ENCODE measurements at regions not wholly inside any gene's neighbourhood (a gene's known extent, or its start where the extent isn't known, plus 50 kb on each side); places are given as distances from the start of the nearest gene placed in this dataset.

DNA sequence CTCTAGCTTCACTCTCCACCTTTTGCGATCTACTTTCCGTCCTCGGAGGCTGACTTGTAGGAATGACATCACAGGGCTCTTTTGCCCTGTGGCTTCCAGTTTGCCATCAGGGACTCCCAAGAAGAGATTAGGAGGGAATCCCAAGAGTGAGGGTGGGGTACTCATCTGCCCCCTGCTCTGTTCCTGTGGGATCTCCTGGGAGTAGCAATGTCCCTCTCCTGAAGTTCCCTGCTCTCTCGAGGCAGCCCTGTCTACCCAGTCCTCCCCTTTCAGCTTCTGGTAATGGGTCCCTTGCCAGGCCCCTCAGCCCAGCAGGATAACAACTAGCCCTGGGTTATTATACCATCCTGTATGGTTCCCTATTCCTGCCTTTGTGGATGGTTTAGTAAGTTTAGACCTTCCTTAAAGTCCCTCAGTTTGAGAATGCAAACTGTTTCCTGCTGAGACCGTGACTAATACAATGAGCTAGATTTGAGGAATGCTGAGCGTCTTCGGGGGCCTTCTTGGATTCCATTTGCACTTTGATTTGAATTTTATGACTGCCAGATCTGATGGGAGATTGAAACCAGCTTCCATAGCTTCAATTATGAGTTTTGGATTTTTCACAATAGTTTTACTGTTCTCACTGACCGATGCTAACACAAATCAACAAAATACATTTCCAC, 73.7 kb upstream of the IPO5 start:
- DNase-seq (ENCODE audit: low spot score) (no peak), ATAC-seq (peak; percentile 45)
- no peak for TF ChIP-seq ETV6 (CRISPR knock-in tag; IDR thresholded peaks at IDR 0.05)
- no peak for TF ChIP-seq OVOL2 (CRISPR knock-in tag; IDR thresholded peaks at IDR 0.05; ENCODE audit: borderline replicate concordance)
- TF ChIP-seq PRRX2 (CRISPR knock-in tag; IDR thresholded peaks at IDR 0.05) = no peak
- TF ChIP-seq CREM (CRISPR knock-in tag; IDR thresholded peaks at IDR 0.05) = no peak
- TF ChIP-seq MYBL2 (CRISPR knock-in tag; IDR thresholded peaks at IDR 0.05) = no peak
- TF ChIP-seq RORB (CRISPR knock-in tag; IDR thresholded peaks at IDR 0.05) = no peak
- TF ChIP-seq HMGXB4 (CRISPR knock-in tag; IDR thresholded peaks at IDR 0.05) = no peak
- no peak for TF ChIP-seq USF2 (CRISPR knock-in tag; IDR thresholded peaks at IDR 0.05)
- no peak for TF ChIP-seq ZNF425 (CRISPR knock-in tag; conservative IDR thresholded peaks at IDR 0.05)
- TF ChIP-seq ERG (CRISPR knock-in tag; IDR thresholded peaks at IDR 0.05) = no peak
- TF ChIP-seq, protein P1, sequence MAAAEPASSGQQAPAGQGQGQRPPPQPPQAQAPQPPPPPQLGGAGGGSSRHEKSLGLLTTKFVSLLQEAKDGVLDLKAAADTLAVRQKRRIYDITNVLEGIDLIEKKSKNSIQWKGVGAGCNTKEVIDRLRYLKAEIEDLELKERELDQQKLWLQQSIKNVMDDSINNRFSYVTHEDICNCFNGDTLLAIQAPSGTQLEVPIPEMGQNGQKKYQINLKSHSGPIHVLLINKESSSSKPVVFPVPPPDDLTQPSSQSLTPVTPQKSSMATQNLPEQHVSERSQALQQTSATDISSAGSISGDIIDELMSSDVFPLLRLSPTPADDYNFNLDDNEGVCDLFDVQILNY (CRISPR knock-in tag; IDR thresholded peaks at IDR 0.05) = no peak
- TF ChIP-seq, protein P2, sequence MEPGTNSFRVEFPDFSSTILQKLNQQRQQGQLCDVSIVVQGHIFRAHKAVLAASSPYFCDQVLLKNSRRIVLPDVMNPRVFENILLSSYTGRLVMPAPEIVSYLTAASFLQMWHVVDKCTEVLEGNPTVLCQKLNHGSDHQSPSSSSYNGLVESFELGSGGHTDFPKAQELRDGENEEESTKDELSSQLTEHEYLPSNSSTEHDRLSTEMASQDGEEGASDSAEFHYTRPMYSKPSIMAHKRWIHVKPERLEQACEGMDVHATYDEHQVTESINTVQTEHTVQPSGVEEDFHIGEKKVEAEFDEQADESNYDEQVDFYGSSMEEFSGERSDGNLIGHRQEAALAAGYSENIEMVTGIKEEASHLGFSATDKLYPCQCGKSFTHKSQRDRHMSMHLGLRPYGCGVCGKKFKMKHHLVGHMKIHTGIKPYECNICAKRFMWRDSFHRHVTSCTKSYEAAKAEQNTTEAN (CRISPR knock-in tag; IDR thresholded peaks at IDR 0.05) = no peak
- no peak for TF ChIP-seq FOXK1 (CRISPR knock-in tag; IDR thresholded peaks at IDR 0.05)
- peaks cover 28% of the 10 kb centered on the region for H3K4me1 Mint-ChIP-seq
- POLR2A ChIA-PET = no interaction called here
- H3K4me3 Mint-ChIP-seq = no peak overlapping the region
- CTCF ChIA-PET = interaction anchor here (0.9 to 1.0 kb wide), 3 partner anchors 8 to 24 kb away, joined by 3 to 4 read pairs (median 3); no protein-coding TSS in a partner anchor
- H3K9me3 Mint-ChIP-seq = peaks cover 4% of the 10 kb centered on the region; the same call in 1 of the 2 replicates
- no peaks in the 10 kb centered on the region for H3K27me3 Mint-ChIP-seq (ENCODE audit: low read depth)
- no peak overlapping the region for H3K27ac Mint-ChIP-seq
- H3K36me3 Mint-ChIP-seq = no peaks in the 10 kb centered on the region

GRCh38 chr13:97880311-97880675, 73.2 kb upstream of the IPO5 start:
- ATAC-seq = no peak

More at GRCh38 chr13:97880311-97880675, 73.2 kb upstream of the IPO5 start:
- no peak for DNase-seq (ENCODE audit: low spot score)
- TF ChIP-seq ESRRA (CRISPR knock-in tag; IDR thresholded peaks at IDR 0.05; ENCODE audit: borderline replicate concordance) (no peak), E2F1 (CRISPR knock-in tag; IDR thresholded peaks at IDR 0.05) (no peak), CREB1 (CRISPR knock-in tag; IDR thresholded peaks at IDR 0.05) (no peak), ZNF232 (CRISPR knock-in tag; IDR thresholded peaks at IDR 0.05) (no peak), ZNF219 (CRISPR knock-in tag; IDR thresholded peaks at IDR 0.05; ENCODE audit: borderline replicate concordance) (no peak), ERG (CRISPR knock-in tag; IDR thresholded peaks at IDR 0.05) (no peak), PRRX2 (CRISPR knock-in tag; IDR thresholded peaks at IDR 0.05) (no peak), ZNF138 (CRISPR knock-in tag; conservative IDR thresholded peaks at IDR 0.05) (no peak)
- ChIA-PET POLR2A (no interaction called here), CTCF (interaction anchor here (0.9 to 1.0 kb wide), 3 partner anchors 9 to 24 kb away, joined by 3 to 4 read pairs (median 3); no protein-coding TSS in a partner anchor)
- H3K27ac Mint-ChIP-seq = no peak overlapping the region
- H3K9me3 Mint-ChIP-seq = peaks cover 4% of the 10 kb centered on the region; the same call in 1 of the 2 replicates
- H3K4me1 Mint-ChIP-seq = peaks cover 23% of the 10 kb centered on the region
- no peak overlapping the region for H3K4me3 Mint-ChIP-seq
- no peaks in the 10 kb centered on the region for H3K27me3 Mint-ChIP-seq (ENCODE audit: low read depth)
- no peaks in the 10 kb centered on the region for H3K36me3 Mint-ChIP-seq
